NCI-H1417 treated with DMSO at 0.1 percent for 48 hours (cell line): ENCODE measurements at regions not wholly inside any gene's neighbourhood (a gene's known extent, or its start where the extent isn't known, plus 50 kb on each side); places are given as distances from the start of the nearest gene placed in this dataset.

Experiments
- DNase-seq: peaks from one replicate; lab custom pipeline; 2025; lab: John Stamatoyannopoulos, UW

DNA sequence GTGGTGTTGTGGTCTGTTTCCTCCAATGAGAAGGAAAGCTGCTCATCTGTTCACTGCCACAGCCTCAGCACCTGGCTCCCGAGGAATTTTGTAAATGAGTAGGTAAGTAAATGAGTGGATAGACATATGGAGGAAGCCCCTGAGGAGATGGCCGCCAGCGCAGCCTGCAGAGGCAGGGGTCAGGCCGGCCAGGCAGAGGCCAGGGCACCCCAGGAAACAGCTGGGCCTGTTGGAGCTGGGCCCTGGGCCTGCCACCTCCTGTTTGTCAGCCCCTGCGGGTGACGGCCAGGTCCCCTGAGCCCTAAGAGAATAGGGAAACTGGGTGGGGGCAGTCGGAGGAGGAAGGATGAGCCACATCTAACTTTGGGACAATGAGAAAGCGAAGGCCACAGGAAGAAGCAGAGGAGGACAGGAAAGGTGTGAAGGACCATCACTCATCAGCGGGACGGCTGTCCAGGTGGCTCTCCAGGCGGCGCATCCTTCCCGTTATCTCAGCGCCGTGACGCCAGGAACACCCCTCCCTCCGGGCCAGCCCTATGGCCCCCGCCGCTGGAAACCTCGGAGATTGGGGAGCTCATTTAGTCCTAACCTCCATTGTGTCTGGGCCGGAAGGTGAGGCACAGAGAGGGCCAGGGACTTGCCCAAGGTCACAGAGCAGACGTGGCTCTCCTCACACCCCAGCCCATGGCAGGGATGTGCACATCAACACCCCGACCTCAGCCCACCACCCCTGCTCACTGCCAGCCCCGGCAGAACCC is 142.3 kb upstream of the UNC5B start:
- DNase-seq, result no peak

DNA sequence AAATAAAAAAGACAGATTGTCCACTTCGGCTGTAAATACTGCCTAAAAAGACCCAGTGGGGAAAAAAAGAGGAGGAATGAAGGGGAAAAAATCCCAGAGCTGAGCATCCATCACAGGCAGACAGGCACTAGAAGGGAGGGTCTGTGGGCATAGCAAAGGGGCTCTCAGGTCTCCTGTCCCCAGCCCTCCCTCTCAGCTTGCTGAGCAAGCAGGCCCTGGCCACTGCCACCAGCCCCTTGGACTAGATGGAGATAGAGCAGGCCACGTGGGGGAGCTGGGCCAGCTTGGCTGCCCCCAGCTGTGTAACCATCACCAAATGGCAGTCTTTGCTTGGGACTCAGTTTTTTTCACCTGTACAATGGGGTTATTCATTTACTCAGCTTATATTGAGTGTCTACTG is 141.6 kb upstream of the UNC5B start:
- no peak for DNase-seq

DNA sequence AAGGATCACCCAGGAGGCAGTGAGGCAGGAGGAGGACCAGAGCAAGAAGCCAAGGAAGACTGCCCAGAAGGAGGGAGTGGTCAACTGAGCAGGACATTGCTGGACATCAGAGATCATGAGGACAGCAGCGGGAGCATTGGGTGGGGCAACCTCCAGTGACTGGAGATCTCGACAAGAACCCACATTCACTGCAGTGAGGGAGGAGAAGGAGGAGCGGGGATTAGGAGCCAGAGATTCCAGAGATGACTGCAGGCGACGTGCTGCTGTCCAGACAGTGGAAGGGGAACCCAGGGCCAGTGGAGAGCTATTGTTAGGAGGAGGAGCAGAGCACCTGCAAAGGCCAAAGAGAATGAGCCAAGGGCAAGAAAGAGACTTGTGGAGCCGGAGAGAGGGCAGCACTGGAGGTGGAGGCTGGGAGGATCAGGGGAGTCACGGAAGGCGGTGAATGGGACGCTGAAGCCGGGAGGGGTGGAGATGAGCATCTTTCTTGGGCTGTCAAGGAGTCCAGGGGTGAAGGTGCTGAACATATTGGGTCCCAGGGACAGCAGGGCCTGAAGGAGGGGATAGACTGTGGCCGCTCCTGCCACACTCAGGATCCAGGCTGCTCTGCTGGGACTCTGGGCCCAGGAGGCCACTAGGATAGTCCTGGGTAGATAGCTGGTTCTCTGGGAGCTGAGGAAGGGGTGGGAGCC is 140.1 kb upstream of the UNC5B start:
- no peak for DNase-seq

DNA sequence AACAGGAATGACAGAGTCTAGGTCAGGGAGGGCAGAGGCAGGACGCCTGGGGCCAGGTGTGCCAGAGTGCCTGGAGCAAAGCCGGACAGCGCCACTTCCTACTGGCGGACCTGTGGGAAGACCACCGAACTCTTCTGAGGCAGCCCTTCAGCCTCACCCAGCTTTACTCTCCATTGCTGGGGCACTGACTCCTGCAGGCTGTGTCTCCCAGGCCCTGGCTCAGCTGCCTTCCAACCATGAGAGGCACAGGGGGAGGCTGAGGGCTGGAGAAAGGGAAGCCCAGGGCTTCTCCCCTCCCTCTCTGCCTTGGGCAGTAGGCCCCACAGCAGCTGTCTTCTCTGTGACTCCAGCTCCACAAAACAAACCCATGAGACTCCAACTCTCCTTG is 139.6 kb upstream of the UNC5B start:
- DNase-seq, result no peak

DNA sequence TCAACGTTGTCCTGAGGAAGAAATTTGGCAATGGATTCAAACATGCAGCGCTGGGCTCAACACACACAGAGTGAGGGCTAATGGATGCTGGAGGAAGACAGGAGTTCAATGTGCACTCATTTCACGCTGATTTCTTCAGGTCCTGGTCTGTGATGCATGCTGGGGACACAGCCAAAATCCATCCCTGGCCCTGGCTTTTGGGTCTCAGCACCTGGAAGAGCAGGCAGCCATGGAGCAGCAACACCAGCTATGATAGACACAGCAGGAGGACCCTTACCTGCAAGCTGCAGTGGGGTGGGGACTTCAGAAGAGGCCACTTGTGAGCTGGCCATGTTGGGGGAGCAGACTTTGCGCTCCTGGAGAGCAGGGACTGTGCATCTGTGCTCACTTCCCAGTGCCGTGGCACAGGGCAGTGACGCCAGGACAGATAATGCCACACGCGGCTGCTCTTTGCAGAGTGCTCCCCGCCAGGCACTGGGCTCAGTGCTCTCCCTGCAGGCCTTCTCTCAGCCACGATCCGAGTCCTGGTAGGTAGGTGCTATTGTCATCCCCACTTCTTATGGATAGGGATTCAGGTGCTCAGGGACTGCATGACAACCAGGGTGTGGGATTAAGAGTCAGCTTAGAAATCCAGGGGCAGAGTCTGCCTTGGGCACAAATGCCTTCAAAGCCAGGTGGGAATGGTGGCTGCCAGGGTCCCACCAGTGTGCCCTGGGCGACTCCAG is 138.8 kb upstream of the UNC5B start:
- no peak for DNase-seq

DNA sequence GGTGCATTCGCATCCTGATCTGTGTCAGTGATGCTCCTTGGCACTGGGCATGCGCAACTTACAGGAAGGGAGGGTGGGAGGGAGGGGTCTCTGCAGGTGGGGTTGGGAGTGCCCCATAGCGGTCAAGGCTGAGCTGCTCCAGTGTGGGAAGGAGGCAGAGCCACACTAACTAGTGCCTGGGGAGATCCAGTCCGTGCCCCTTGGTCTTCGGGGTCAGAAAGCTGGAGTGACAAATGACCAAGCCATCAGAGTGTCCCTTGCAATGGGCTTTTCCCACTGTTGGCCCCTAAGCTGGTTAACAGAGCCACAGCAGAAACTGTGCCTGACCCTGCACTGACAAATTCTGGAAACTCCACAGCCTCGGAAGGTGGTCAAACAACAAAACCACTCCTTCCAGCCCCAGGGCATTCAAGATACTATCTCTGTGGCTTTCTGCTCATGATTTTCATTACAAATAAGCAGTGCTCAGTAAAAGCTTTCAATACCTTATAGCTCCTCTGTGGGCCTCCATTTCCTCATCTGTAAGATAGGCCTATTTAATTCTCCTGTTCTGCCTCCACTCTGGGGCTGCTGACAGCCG is 138.1 kb upstream of the UNC5B start:
- DNase-seq, result no peak

DNA sequence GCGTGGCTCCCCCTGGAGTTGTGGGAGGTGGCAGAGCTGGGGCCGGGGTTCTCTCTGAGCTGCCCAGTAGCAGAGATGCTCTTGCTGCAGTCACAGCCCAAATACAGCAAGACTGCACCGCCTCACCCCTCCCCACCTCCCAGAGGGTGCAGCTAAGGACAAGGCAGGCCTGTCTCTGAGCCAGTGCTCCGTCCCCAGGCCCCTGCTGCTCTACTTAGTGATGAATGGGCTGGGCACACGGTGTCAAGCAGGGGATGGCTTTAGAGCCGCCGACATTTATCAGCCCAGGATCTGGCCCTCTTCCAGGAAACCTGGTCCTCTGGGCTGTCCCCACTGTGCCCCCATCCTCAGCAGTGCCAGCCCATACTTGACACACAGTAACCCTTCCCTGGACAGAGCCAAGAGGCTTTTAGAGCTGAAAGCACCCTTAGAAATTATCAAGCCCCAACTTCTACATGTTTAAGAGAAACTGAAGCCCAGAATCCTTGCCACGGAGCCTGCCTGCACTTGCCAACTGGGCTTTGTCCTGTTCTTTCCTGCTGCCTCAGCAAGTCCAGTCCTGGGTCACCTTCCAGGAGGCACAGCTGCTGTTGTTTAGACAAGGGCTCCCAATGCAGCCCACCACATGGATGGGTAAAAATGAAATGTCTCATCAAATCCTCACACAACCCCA is 137.1 kb upstream of the UNC5B start:
- no peak for DNase-seq

DNA sequence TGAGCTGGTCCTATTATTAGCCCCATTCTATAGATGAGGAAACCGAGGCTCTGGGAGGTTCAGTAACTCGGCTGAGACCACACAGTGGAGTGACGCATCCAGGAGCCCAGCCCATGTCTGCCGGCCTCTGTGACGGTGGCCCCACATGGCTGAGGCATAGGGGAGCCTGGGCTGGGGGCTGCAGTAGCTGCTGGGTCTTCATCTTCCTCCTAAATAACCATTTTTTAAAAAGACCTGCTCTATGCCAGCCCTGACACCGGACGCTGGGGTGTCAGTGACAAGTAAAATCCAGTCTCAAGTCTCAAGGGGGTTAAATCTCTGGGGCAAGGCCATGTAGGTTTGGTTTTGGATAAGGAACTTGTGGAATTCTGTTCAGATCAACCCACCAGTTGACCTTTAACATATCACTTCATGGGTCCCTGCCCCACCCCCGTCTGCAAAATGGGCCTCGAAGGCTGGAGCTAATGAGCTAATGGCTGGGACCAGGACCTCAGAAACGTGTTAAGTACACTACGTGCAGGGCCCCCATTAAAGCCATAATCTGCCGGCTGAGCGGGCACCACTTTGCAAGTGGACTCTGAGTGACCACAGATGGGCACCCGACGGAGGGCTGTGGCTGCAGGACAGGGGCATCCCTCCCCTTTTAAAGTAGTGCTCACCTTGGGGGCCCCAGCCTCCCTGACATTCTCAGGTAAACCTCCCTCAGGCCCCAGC is 136.5 kb upstream of the UNC5B start:
- DNase-seq, result no peak

DNA sequence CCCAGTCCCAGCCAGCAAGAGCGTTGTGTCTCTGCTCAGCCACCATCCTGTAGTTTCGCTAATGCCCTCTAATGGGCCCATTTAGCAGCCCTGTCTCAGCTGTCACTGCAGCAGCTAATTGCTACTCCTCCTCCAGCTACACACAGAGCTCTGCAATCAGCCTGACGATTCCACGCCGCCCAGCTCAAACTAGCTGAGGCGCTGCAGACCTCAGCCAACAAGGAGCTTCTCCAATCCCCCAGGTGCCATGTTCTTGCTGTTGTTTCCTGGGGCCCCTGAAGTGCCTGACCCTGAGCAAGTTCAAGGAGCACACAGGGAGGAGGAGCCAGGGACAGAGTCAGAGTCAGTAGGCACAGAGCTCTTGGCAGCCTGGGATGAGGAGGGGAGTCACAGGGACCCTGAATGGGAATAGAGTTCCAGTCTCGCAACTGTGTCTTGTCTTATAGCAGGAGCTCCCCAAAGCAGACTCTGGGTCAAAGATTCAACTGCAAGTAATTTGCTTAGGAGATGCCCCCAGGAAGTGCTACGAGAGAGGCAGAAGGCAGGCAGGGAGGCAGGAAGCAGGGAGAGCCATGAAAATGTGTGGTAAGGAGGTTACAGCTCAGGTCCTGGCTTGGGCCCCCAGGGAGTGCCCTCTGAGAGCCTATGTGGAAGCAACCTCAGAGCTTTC is 135.8 kb upstream of the UNC5B start:
- DNase-seq, result peak; percentile 11

DNA sequence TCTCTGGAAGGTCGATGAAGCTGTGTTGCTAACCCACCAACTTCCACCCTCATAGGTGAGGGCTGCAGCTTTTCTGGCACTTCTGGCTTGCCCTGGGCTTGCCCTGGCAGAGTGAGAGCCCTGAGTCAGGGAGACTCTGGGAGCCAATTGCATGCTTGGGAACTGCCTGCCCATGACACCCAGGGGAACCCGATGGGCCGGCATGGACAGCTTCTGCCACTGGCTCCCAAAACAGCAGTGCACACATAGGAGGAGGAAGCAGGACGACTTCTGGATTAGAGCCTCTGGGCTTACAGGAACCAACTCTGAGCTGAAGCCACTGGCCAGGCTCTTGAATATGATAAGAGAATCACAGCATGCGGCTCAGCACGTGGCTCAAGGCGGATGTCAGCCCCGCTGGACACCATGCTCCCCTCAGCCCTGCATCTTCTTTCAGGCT is 135.2 kb upstream of the UNC5B start:
- DNase-seq, result no peak

DNA sequence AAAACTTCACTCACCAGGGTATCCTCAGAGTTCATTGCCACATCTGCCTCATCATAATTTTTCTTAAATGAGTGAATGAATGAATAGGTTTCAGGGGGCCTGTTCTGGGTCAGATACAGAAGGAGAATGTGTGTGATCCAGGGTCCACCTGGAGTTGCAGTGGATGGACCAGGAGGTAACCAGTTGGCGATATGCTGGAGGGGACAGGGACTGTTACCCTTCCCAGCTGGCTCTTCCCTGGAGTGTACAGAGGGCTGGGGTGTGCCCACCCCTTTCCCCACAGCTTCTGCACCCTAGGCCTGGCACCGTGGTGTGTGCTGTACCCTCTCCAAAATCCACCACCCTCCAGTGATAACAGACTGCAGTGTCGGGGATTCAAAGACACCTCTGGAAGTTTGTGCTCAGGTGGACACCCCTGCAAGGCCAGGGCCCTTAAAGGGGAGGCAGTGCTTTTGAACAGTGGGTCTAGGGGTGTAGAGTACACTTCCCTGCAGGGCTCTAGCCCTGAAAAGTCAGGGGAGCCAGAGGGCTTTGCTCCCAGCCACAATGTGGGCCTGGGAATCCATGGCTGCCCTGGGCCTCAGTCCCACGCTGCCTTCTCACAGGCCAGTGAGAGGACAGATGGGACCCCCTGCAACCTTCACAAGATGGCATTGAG is 134.4 kb upstream of the UNC5B start:
- no peak for DNase-seq

DNA sequence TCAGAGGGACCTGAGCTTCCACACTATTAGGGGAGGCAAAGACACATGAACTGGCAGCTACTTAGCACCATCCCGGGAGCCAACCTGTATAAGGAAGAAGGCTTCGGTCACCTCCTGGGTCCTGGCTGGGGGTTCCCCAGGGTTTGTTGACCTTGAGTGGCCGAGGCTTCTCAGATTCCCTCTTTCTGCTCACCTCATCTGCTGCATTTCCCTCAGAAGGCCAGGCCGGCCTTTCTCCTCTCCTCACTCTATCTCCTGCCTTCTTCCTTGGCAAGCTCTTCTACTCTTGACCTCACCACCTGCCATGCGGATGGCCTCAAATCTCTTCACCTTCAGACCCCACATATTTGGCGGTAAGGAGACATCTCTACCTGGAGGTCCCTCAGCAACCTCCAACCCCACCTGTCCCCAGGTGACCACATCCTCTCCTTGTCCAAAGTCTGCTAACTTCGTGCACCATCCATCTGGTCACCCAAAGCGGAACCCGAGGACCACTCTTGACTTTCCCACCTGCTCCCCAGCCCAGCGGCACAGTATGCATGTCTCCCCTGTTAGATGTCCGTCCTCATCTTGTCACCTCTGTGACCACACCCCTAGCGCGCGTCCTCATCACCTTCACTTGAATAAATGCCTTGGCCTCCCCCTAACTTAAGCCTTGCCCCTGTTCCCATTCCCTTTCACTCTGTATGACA is 133.8 kb upstream of the UNC5B start:
- DNase-seq, result no peak

DNA sequence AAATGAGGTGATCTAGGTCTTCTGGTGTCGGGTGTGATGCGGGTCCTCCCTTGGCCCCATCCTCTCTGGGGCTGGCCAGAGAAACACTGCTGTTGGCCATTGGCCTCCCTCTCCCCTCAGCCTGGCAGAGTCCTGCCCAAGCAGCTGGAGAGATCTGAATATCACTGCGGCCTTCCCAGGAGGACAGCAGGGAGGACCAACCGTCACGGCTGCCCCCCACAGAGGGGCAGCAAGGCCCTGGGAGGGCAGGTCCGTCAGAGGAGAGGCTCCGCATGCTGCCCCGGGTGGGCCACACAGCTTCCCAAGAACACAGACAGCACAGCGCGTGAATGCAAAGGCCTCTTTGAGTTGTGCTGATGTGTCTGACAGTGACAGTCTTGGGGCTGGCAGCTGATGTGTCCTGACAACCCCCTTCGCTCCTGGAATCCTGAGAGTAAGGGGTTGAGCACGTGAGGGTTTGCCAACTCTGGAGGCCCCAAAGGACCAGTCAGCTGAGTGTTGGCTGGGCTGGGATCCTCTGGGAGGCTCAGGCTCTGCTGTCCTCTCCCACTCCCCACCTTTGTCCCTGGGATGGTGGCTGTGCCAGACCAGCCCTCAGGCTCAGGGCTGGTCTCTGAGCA is 132.5 kb upstream of the UNC5B start:
- DNase-seq, result no peak

DNA sequence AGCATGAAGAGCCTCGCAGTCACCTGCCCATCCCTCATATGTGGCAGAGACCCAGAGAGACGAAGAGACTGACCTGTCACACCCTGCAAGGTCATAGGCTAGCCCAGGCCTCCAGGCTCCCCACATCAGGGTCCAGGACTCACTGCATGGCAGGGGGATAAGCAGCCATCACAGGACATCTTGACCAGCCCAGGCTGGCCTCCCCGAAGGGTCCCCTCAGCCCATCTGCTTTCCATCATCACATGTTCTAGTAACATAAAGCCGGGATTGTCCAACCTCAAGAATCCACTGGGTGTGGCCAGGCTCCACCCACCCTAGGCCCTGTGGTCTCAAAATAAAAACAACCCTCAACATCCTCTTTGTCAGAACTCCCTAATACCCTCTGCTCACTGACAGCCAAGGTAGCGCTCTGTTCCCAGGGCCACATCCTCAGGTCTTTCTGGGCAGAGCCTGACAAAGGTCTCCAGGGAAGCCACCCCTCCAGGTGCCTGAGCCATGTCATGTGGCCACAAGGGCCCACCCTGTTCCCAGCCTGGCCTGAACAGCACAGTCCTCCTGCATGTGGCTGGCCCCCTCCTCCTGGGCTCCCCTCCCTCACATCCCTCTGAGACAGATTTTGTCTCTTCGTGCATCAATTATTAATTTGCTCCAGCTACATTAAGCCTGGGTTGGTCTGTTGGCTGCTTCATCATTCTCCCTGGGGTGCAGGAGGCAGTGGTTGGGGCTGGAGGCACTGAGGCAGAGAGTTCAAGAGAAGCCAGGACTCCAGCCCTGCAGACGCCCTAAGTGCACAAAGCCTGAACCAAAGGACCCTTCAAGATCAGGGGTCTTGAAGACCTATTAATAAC is 131.8 kb upstream of the UNC5B start:
- DNase-seq, result no peak

DNA sequence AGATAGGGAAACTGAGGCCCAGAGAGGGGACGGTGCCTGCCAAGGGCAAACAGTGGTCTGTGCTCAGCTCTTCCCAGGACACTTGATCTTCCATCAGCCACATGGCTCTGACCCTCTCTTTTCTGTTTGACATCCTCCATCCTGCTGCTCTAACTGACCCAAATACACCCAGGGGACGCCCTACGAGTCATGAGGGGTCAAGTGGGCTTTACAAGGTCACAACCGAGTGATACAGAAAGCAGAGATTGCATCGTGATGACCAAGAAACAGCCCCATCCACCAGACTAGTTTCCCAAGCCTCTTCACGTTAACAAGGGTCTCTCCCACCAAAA is 131.2 kb upstream of the UNC5B start:
- DNase-seq, result no peak

DNA sequence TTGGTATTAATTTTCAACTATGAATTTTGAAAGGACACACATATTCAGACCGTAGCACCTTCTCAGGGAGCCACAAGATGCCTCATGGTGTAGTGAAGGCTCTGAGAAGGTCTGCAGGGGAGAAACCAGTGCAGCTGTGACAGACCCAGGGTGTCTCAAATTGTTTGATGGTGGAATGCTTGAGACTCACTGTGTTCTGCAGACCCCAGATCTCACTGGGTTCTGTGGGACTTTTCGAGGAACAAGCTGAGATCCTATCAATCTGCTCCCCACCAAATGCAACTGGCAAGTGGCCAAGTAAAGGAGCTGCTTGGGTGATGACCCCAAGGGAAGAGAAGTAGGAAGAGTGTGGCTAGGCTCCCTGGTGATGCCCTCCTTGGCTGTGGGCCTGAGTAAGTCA is 130.5 kb upstream of the UNC5B start:
- no peak for DNase-seq

DNA sequence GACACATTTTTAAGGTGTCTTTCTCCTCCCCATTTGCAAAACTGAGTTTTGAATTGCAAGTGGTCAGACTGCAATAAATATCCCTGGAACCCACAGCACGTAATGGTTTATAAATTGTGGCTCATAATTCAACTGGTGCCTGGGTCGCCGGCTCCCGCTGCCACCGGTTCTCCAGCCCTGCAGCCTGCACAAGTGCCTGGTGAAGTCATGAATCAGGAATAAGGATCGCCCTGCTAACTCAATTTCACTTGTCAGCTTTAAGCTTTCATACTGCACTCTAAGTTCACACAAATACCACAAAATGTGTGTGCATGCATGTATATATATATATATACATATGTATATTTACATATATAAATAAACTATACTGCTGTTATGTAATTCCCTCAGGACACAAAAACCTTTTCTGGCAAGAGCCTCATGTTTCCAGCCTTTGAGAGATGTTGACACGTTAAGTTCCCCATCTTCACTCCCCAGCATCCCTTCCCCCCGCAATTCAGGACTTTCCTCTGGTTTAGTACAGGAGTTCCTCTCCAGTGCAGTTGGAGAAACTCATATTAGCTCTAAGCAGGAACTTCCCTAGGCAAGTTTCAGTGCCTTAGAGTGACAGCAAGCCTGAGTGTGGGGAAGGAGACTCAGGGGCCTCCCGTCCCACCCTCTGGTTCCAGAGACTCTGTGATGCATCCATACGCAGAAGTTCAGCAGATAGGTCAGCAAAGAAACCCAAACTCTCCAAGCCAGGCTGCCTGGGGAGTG is 129.2 kb upstream of the UNC5B start:
- DNase-seq, result no peak

DNA sequence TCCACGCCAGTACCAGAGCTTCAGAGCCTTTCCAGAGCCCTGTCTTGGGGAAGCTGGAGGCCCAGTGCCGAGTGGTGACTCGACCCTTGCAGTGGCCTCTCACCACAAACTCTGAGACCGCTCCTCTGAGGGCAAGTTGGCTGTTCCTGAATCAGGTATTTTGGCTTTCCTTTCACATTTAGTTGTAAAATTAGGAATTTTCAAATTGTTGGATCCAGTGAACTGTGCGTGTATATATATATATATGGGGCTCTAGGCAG is 128.7 kb upstream of the UNC5B start:
- DNase-seq, result no peak
